Right lobe of liver (tissue), 6 donors: ENCODE measurements at regions not wholly inside any gene's neighbourhood (a gene's known extent, or its start where the extent isn't known, plus 50 kb on each side); places are given as distances from the start of the nearest gene placed in this dataset.
"Not testable (repeated sequence)": the region's sequence is repeated elsewhere in the genome, so short reads cannot be mapped to it uniquely, and the experiment has no call there.

Experiments used
- ATAC-seq, 4 donors: fragments of 200-7000 bp; cut with Tn5 transposase; one replicate each; pipeline ENCODE4 v1.9.1; 2020; ENCODE audit warnings: mild to moderate bottlenecking in 4 of 4, moderate library complexity in 4 of 4
- DNase-seq, 3 donors: peaks; one replicate each; pipeline ENCODE4 v3.0.0-alpha.2; 2020
- H3K27ac ChIP-seq, 3 donors: fragments of 200-600 bp; one replicate each; pipeline ENCODE4 v1.8.0; 2022
- H3K27me3 ChIP-seq, 2 donors: fragments of 200-600 bp; one replicate each; pipeline ENCODE4 v1.8.0; 2022
- H3K36me3 ChIP-seq, 4 donors: fragments of 200-600 bp; sonication (generic) in 1 of 4; one replicate each; pipeline versions ENCODE4 v1.5.1 to v1.8.0; 2017 to 2022; ENCODE audit warnings: control low read depth in 1 of 4
- H3K4me1 ChIP-seq, 4 donors: fragments of 200-600 bp; sonication (generic) in 1 of 4; one replicate each; pipeline versions ENCODE4 v1.5.1 to v1.8.0; 2017 to 2022; ENCODE audit warnings: control low read depth in 1 of 4
- H3K4me3 ChIP-seq, 3 donors: fragments of 200-600 bp; one replicate each; pipeline ENCODE4 v1.8.0; 2022
- H3K9me3 ChIP-seq, 4 donors: fragments of 200-600 bp; sonication (generic) in 1 of 4; one replicate each; pipeline versions ENCODE4 v1.5.1 to v1.8.0; 2017 to 2022; ENCODE audit warnings: control low read depth in 1 of 4
- CTCF ChIP-seq, 4 donors: fragments of 200-600 bp in 3 of 4; fragments of 450-650 bp in 1 of 4; IDR thresholded peaks; one replicate each; pipeline versions ENCODE4 v1.5.1 to v1.8.0; 2016 to 2022; ENCODE audit warnings: antibody characterized with exemption in 4 of 4, mild to moderate bottlenecking in 2 of 4
- POLR2A ChIP-seq: fragments of 450-650 bp; IDR thresholded peaks from one replicate; pipeline ENCODE4 v1.6.1; 2017; ENCODE audit warnings: antibody characterized with exemption, mild to moderate bottlenecking
- WGBS: methylation state at CpG from one replicate; pipeline ENCODE4 v1.1.6; 2018; ENCODE audit warnings: low coverage, low lambda C conversion rate; ENCODE audit not compliant: insufficient coverage; ENCODE audit errors: missing lambda C conversion rate; 5-methylcytosine and 5-hydroxymethylcytosine counted together
- intact Hi-C, 2 donors: fragments of 100-400 bp; cut with DNase I; formaldehyde crosslinking; loops; one replicate each; pipeline versions ENCODE4 v1.11.2 to v1.14.1; 2022
- donor health status: DM: no; HTN: yes; CAD: no.
- donor health status: DM: no; HTN: no; CAD: no.
- donor health status: DM: no; HTN: no; CAD: no.
- donor health status: DM: no; HTN: yes; CAD: no.
- donor health status: DM: no; HTN: yes; CAD: no.

GRCh38 chr5:155661859-155662258 lies 648.3 kb downstream of the KIF4B start:
- TF ChIP-seq POLR2A (no peak), CTCF (IDR thresholded peaks at IDR 0.05) (no peak)
- no peak for DNase-seq
- no peak overlapping the region for H3K27ac ChIP-seq
- no peaks in the 10 kb centered on the region for H3K9me3 ChIP-seq
- H3K27me3 ChIP-seq, result no peaks in the 10 kb centered on the region
- intact Hi-C loops, result no loop called here
- no peak for ATAC-seq
- no peak overlapping the region for H3K4me3 ChIP-seq
- H3K36me3 ChIP-seq, result no peaks in the 10 kb centered on the region
- H3K4me1 ChIP-seq, result no peaks in the 10 kb centered on the region

GRCh38 chr5:155665361-155665760 lies 651.8 kb downstream of the KIF4B start:
- Histone ChIP-seq H3K4me3 (no peak overlapping the region), H3K27me3 (no peaks in the 10 kb centered on the region), H3K9me3 (no peaks in the 10 kb centered on the region), H3K36me3 (no peaks in the 10 kb centered on the region), H3K4me1 (no peaks in the 10 kb centered on the region), H3K27ac (no peak overlapping the region)
- TF ChIP-seq CTCF (IDR thresholded peaks at IDR 0.05) (no peak), POLR2A (no peak)
- DNase-seq (no peak), ATAC-seq (no peak)
- intact Hi-C loops, result no loop called here
- 50% methylated on average over 7 of the region's 7 CpGs for WGBS

GRCh38 chr5:155672001-155672400 lies 655.0 kb upstream of the SGCD start:
- H3K4me1 ChIP-seq, H3K36me3 ChIP-seq, H3K9me3 ChIP-seq, DNase-seq, intact Hi-C loops, H3K4me3 ChIP-seq, H3K27ac ChIP-seq, H3K27me3 ChIP-seq, ATAC-seq: not testable (repeated sequence)
- WGBS, result 41% methylated on average over 5 of the region's 7 CpGs

GRCh38 chr5:155676967-155677366 lies 650.0 kb upstream of the SGCD start:
- ATAC-seq (no peak), DNase-seq (no peak)
- no peaks in the 10 kb centered on the region for H3K4me1 ChIP-seq
- TF ChIP-seq CTCF (IDR thresholded peaks at IDR 0.05), result no peak
- no peak for TF ChIP-seq POLR2A
- no peak overlapping the region for H3K4me3 ChIP-seq
- no peaks in the 10 kb centered on the region for H3K9me3 ChIP-seq
- no peaks in the 10 kb centered on the region for H3K36me3 ChIP-seq
- intact Hi-C loops, result no loop called here
- H3K27me3 ChIP-seq, result no peaks in the 10 kb centered on the region
- H3K27ac ChIP-seq, result no peak overlapping the region

- no peaks in the 10 kb centered on the region for H3K27me3 ChIP-seq
- no peaks in the 10 kb centered on the region for H3K9me3 ChIP-seq
- DNase-seq, result no peak
- H3K4me3 ChIP-seq, result no peak overlapping the region
- no peak for ATAC-seq
- no peaks in the 10 kb centered on the region for H3K4me1 ChIP-seq
- 68% methylated on average over 2 of the region's 2 CpGs for WGBS
- H3K27ac ChIP-seq, result no peak overlapping the region
- no peaks in the 10 kb centered on the region for H3K36me3 ChIP-seq
- TF ChIP-seq POLR2A, result no peak
- TF ChIP-seq CTCF (IDR thresholded peaks at IDR 0.05), result no peak
- intact Hi-C loops, result no loop called here
These were observed 648.6 kb upstream of the SGCD start for GRCh38 chr5:155678371-155678770.
